ENCODE measurements at regions not wholly inside any gene's neighbourhood (a gene's known extent, or its start where the extent isn't known, plus 50 kb on each side); places are given as distances from the start of the nearest gene placed in this dataset.

- DNase-seq (no peak), ATAC-seq (no peak), FAIRE-seq (no peak)
- H3K4me1 ChIP-seq: no peaks in the 10 kb centered on the region
- H3K9me3 ChIP-seq: no peaks in the 10 kb centered on the region
- H3K27me3 ChIP-seq: no peaks in the 10 kb centered on the region
- 83 to 91% methylated on average over 2 of the region's 2 CpGs for WGBS, 2 donors
- H3K4me3 ChIP-seq: no peak overlapping the region
- no peaks in the 10 kb centered on the region for H3K36me3 ChIP-seq
- intact Hi-C loops (cut with DNase I): no loop called here
- no peak overlapping the region for H3K27ac ChIP-seq
- no peak for TF ChIP-seq CTCF (IDR thresholded peaks at IDR 0.05)
These were observed 288.3 kb upstream of the TNRC6C start for GRCh38 chr17:77670173-77670572.

- H3K9me3 ChIP-seq: no peaks in the 10 kb centered on the region
- H3K4me1 ChIP-seq: no peaks in the 10 kb centered on the region
- ATAC-seq (no peak), FAIRE-seq (no peak), DNase-seq (no peak)
- peaks cover 0 to 14% (median 0%) of the 10 kb centered on the region in 4 donors for H3K27me3 ChIP-seq
- intact Hi-C loops (cut with DNase I): no loop called here
- 75 to 79% methylated on average over 10 to 11 of the region's 11 CpGs for WGBS, 2 donors
- H3K4me3 ChIP-seq: no peak overlapping the region
- no peaks in the 10 kb centered on the region for H3K36me3 ChIP-seq
- H3K27ac ChIP-seq: no peak overlapping the region
- TF ChIP-seq CTCF (IDR thresholded peaks at IDR 0.05): no peak
These were observed 284.1 kb upstream of the TNRC6C start for GRCh38 chr17:77674358-77674757.

- WGBS, 2 donors: 73 to 78% methylated on average over 8 of the region's 8 CpGs
- no peaks in the 10 kb centered on the region for H3K36me3 ChIP-seq
- ATAC-seq: no peak
- no peak for FAIRE-seq
- H3K4me1 ChIP-seq: no peaks in the 10 kb centered on the region
- H3K9me3 ChIP-seq: no peaks in the 10 kb centered on the region
- no peak for DNase-seq
- H3K27me3 ChIP-seq: peaks cover 0 to 14% (median 0%) of the 10 kb centered on the region in 4 donors
- H3K4me3 ChIP-seq: no peak overlapping the region
- TF ChIP-seq CTCF (IDR thresholded peaks at IDR 0.05): no peak
- H3K27ac ChIP-seq: no peak overlapping the region
- intact Hi-C loops (cut with DNase I): no loop called here
These were observed 283.1 kb upstream of the TNRC6C start for GRCh38 chr17:77675411-77675810.

- WGBS, 2 donors: 31 to 53% methylated on average over 5 of the region's 5 CpGs
- no peak for FAIRE-seq
These were observed 282.7 kb upstream of the TNRC6C start for GRCh38 chr17:77675816-77676215.

More at GRCh38 chr17:77675816-77676215, 282.7 kb upstream of the TNRC6C start:
- Histone ChIP-seq H3K4me3 (no peak overlapping the region), H3K9me3 (no peaks in the 10 kb centered on the region), H3K4me1 (no peaks in the 10 kb centered on the region), H3K27ac (no peak overlapping the region), H3K36me3 (no peaks in the 10 kb centered on the region), H3K27me3 (peaks cover 0 to 14% (median 0%) of the 10 kb centered on the region in 4 donors)
- ATAC-seq: no peak
- TF ChIP-seq CTCF (IDR thresholded peaks at IDR 0.05): no peak
- intact Hi-C loops (cut with DNase I): no loop called here
- DNase-seq: no peak

Data from pancreas (tissue), 10 donors.